ENCODE measurements at regions not wholly inside any gene's neighbourhood (a gene's known extent, or its start where the extent isn't known, plus 50 kb on each side); places are given as distances from the start of the nearest gene placed in this dataset.

DNA sequence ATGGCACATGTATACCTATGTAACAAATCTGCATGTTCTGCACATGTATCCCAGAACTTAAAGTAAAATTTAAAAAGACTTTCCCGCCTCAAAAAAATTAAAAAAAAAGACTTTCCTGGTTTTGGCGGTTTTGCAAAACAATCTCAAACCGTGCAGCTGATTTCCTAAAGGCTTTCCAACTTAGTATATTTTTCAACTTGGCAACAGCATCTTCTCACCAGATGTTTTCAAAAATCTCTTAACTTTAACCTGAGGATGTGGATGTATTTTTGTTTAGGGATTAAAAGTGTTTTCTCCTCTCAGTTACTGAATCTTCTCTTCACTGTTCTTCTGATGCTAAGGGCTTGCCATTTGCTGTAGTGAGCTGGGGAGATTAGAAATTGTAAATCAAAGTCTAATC is 96.5 kb upstream of the PLPP4 start:
- no peak overlapping the region for H3K4me3 ChIP-seq (ENCODE audit: low read depth, low read length)
- TF ChIP-seq, protein P1, sequence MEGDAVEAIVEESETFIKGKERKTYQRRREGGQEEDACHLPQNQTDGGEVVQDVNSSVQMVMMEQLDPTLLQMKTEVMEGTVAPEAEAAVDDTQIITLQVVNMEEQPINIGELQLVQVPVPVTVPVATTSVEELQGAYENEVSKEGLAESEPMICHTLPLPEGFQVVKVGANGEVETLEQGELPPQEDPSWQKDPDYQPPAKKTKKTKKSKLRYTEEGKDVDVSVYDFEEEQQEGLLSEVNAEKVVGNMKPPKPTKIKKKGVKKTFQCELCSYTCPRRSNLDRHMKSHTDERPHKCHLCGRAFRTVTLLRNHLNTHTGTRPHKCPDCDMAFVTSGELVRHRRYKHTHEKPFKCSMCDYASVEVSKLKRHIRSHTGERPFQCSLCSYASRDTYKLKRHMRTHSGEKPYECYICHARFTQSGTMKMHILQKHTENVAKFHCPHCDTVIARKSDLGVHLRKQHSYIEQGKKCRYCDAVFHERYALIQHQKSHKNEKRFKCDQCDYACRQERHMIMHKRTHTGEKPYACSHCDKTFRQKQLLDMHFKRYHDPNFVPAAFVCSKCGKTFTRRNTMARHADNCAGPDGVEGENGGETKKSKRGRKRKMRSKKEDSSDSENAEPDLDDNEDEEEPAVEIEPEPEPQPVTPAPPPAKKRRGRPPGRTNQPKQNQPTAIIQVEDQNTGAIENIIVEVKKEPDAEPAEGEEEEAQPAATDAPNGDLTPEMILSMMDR (IDR thresholded peaks at IDR 0.05; ENCODE audit: borderline replicate concordance, insufficient read depth, low read depth, low read length): no peak

DNA sequence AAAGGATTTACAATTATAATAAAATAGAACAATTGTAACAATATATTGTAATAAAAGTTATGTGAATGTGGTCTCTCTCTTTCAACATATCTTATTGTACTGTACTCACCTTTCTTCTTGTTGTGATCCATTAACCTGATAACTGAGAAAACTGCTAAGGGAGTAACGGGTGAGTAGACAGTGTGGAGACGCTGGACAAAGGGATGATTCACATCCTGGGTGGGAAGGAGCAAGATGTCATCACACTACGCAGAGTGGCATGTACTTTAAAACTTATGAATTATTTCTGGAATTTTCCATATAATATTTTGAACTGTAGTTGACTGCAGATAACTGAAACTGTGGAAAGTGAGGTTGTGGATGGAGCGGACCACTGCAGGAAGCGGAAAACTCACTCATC is 91.2 kb upstream of the PLPP4 start:
- TF ChIP-seq, protein P1 (IDR thresholded peaks at IDR 0.05; ENCODE audit: borderline replicate concordance, insufficient read depth, low read depth, low read length): no peak
- no peak overlapping the region for H3K4me3 ChIP-seq (ENCODE audit: low read depth, low read length)

DNA sequence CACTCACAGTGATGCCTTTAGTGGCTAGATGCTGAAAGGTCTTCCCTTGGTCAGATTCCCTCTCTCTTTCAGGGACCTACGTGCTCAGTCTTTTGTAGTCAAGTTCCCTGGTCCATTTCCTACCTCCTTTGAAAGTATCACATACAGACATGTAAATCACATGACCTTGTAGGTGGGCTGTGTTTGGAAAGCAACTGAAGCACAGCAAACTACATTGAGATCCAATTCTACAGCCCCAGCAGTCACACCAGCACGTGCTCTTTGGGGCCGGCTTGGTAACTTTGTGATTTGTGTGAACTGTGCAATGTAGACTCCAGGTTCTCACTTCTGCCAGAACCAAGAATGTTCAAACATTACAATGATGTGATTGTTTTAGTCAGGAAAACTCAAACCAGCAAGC is 89.7 kb upstream of the PLPP4 start:
- H3K4me3 ChIP-seq (ENCODE audit: low read depth, low read length): no peak overlapping the region
- TF ChIP-seq, protein P1 (IDR thresholded peaks at IDR 0.05; ENCODE audit: borderline replicate concordance, insufficient read depth, low read depth, low read length): no peak

DNA sequence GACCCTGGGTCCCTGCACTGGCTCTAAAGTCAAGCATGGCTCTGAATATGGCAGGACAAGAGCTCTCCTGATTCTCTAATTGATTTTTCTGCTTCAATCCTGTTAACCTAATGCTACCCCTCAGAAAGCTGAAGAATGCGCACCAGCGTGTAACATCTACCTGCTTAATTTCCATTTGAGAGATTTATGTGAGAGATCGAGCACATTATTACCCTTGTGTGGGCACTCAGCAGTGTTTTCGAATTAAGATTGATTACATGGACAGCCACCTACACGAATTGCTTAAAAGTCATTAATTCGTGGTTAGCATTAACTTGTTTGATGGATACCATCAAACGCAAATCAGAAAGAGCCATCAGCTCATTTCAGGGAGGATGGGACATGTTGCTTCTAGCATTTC is 88.7 kb upstream of the PLPP4 start:
- H3K4me3 ChIP-seq (ENCODE audit: low read depth, low read length): no peak overlapping the region
- TF ChIP-seq, protein P1 (IDR thresholded peaks at IDR 0.05; ENCODE audit: borderline replicate concordance, insufficient read depth, low read depth, low read length): no peak

DNA sequence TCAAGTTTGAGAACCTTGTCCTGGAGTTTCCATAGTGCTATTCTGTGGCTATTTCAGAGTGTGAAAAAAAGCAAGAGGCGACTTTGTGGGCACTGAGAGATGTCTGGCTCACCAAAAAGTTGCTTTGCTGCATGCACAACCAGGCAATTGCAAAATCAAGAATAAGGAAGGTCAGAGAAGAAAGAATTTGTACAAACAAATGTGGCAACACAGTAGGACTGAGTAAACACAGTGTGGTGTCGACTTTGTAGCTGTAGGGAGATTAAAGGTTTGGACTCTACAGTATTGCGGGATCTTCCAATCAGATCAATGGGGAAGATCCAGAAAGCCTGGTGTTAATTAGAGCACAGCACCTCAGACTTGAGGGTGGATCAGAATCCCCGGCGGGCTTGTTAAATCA is 88.1 kb upstream of the PLPP4 start:
- TF ChIP-seq, protein P1 (IDR thresholded peaks at IDR 0.05; ENCODE audit: borderline replicate concordance, insufficient read depth, low read depth, low read length): no peak
- no peak overlapping the region for H3K4me3 ChIP-seq (ENCODE audit: low read depth, low read length)

DNA sequence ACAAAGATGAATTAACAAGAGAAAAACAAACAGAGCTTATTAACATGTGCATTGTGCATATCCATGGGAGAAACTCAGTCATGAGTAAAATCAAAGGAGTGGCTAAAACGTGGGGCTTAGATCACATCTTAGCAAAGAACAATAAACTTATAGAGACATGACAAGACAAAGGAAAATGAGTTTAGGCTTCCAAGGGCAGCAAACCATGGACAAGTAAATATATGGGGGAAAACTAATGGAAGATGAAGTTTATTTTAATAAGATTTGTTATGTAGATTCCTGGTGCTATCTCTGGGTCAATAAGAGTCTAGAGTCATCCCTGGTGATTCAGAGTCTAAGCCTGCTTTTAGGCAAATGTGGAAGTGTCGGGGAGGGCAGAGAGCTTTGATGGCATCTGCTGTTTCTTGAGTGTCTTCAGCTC is 87.2 kb upstream of the PLPP4 start:
- no peak overlapping the region for H3K4me3 ChIP-seq (ENCODE audit: low read depth, low read length)
- TF ChIP-seq, protein P1 (IDR thresholded peaks at IDR 0.05; ENCODE audit: borderline replicate concordance, insufficient read depth, low read depth, low read length): no peak

DNA sequence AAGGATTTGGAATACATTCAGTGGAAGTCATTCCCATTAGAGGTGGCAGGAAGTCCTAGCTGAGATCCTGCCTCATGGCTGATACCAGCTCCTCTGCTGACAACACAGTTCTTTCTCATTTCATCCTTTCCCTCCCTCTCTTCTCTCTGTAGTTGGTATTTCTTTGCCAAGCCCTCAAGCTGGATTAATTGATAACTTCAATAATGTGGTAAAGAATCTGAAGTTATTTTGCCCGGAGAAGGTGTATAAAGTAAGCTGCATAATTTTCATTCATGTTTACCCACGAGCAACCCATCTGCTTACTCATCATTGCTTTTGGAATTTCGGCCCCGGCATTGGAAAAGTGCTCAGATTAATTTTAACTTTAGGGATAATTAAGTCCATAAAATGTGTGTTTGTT is 85.2 kb upstream of the PLPP4 start:
- no peak overlapping the region for H3K4me3 ChIP-seq (ENCODE audit: low read depth, low read length)
- TF ChIP-seq, protein P1 (IDR thresholded peaks at IDR 0.05; ENCODE audit: borderline replicate concordance, insufficient read depth, low read depth, low read length): no peak
